ENCODE measurements at regions not wholly inside any gene's neighbourhood (a gene's known extent, or its start where the extent isn't known, plus 50 kb on each side); places are given as distances from the start of the nearest gene placed in this dataset.
"Not testable (repeated sequence)": the region's sequence is repeated elsewhere in the genome, so short reads cannot be mapped to it uniquely, and the experiment has no call there.

DNA sequence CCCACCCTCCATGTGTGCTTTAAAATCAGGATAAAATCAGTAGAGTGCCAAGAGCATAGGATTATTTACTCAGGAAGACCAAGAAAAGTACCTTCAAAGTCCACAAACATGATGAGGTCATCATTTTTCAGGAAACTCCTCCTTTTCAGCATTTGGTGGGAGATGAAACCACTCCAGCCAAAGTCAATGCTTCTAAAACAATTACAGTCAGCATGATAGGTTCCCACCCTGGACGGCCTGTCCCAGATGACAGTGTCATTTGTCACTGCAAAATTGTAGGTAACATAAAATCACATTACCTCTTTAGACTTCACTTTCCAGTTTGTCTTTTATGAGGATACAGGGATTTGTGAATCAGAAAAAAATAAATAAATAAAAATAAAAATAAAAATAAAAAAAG is 638.0 kb downstream of the SPATA31A6 start:
- not testable (repeated sequence) for DNase-seq (ENCODE audit: low read depth); H3K4me3 ChIP-seq (ENCODE audit: low read depth, low read length); H3K27me3 ChIP-seq (ENCODE audit: control insufficient read depth, insufficient read depth, low read length); FAIRE-seq; H3K36me3 ChIP-seq (ENCODE audit: control insufficient read depth, insufficient read depth, low read length)

DNA sequence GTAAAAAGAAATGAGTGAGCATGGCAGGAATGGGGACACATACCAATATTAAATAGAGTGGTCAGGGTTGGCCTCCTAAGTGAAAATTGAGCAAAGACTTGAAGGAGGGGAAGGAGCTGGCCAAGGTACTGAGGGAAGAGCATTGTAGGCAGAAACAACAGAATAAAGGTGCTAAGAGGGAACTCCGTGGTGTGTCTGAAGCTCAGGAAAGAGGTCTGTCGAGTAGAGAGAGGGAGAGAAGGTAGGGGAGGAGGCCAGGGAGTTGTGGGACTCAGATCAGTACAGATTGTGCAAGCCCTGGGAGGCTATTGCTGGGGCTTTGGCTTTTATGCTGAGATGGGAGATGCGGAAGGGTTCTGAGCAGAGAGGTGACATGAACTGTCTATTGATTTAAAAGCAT is 664.7 kb downstream of the SPATA31A6 start:
- H3K27me3 ChIP-seq (ENCODE audit: control insufficient read depth, insufficient read depth, low read length); H3K36me3 ChIP-seq (ENCODE audit: control insufficient read depth, insufficient read depth, low read length); H3K4me3 ChIP-seq (ENCODE audit: low read depth, low read length); DNase-seq (ENCODE audit: low read depth); FAIRE-seq: not testable (repeated sequence)

DNA sequence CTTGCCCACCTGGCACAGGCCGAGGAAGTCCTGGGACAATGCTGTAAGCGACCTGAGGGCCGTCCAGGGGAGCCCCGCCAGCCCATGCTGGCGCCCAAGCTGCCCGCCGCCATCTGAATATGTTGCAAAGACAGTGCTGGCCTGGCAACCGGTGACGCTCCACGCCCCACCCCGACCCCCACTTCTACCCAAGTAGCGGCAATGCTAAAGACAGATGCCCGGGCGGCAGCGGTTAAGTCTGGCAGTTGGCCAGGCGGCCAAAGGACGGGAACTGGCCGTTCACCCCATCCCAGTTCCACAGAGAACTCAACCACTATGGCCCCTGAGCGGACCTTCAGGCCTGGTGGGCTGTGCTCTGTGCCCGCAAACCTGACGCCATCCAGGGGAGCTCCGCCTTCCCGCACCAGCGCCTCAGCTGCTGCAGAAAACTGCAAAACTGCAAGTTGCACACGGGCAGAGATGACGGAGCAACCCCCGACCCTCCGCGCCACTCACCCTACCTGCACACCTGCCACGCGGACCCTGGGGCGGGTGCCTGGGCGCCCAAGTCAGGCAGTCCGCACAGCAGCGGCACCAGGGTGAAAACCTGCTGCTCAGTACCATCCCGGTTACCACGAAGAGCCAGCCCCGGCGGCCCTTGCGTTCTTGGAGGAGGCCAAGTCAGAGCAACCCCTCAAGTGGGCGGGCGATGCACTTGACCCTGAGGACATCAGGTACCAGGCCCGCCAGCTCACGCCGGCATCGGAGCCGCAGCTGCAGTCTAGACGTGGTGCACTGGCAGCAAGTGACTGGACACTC is 667.6 kb downstream of the SPATA31A6 start:
- H3K27me3 ChIP-seq (ENCODE audit: control insufficient read depth, insufficient read depth, low read length); H3K36me3 ChIP-seq (ENCODE audit: control insufficient read depth, insufficient read depth, low read length); DNase-seq (ENCODE audit: low read depth); FAIRE-seq; H3K4me3 ChIP-seq (ENCODE audit: low read depth, low read length): not testable (repeated sequence)

DNA sequence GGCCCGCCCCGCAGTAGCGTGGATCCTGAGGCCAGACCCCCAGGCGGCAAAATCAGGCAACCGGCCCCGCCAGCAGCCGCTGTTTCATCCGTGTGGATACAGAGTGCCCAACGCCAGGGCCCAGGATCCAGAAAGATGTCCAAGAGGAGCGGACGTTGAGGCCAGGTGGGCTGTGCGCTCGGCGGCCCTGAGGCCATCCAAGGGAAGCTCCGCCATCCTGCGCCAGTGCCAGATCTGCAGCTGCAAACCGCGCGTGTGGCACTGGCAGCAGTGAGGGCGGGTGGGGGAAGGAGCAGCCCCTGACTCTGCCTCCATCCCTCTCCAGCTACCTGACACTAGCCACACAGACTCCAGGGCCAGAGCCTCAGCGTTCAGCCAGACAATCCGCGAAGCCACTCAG is 668.2 kb downstream of the SPATA31A6 start:
- DNase-seq (ENCODE audit: low read depth); H3K36me3 ChIP-seq (ENCODE audit: control insufficient read depth, insufficient read depth, low read length); FAIRE-seq; H3K27me3 ChIP-seq (ENCODE audit: control insufficient read depth, insufficient read depth, low read length); H3K4me3 ChIP-seq (ENCODE audit: low read depth, low read length): not testable (repeated sequence)

DNA sequence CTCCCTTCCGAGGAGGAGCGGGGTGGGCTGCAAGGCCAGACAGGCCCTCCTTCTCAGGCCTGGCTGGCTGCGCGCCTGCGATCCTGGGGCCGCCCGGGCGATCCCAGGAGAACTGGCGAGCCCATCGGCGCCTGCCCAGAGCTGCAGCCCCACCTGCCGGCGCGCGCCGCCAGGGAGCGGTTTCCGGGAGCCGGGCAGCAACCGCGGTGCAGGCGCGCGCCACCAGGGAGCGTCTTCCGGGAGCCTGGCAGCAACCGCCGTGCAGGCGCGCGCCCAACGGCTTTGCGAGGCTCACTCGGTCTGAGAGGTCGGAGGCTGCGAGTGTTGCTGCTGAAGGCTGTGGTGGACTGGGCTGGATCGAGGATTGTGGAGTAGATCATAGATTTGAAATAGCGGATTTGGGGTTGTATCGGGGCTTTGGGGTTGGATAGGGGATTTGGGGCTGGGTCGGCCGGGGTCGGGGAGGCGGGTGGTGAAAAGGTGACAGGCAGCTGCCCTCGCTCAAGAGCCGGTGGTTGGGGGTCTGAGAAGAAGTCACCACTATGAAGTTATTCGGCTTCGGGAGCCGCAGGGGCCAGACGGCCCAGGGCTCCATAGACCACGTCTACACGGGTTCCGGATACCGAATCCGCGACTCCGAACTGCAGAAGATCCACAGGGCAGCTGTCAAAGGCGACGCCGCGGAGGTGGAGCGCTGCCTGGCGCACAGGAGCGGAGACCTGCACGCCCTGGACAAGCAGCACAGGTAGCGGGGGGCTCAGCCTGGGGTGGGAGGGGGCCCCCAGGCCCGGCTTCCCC is 668.9 kb downstream of the SPATA31A6 start:
- not testable (repeated sequence) for H3K36me3 ChIP-seq (ENCODE audit: control insufficient read depth, insufficient read depth, low read length); H3K4me3 ChIP-seq (ENCODE audit: low read depth, low read length); H3K27me3 ChIP-seq (ENCODE audit: control insufficient read depth, insufficient read depth, low read length); FAIRE-seq
- peak; percentile 19 for DNase-seq (ENCODE audit: low read depth)
- TF ChIP-seq, protein P1, sequence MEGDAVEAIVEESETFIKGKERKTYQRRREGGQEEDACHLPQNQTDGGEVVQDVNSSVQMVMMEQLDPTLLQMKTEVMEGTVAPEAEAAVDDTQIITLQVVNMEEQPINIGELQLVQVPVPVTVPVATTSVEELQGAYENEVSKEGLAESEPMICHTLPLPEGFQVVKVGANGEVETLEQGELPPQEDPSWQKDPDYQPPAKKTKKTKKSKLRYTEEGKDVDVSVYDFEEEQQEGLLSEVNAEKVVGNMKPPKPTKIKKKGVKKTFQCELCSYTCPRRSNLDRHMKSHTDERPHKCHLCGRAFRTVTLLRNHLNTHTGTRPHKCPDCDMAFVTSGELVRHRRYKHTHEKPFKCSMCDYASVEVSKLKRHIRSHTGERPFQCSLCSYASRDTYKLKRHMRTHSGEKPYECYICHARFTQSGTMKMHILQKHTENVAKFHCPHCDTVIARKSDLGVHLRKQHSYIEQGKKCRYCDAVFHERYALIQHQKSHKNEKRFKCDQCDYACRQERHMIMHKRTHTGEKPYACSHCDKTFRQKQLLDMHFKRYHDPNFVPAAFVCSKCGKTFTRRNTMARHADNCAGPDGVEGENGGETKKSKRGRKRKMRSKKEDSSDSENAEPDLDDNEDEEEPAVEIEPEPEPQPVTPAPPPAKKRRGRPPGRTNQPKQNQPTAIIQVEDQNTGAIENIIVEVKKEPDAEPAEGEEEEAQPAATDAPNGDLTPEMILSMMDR (IDR thresholded peaks at IDR 0.05; ENCODE audit: insufficient read depth, low read length, severe bottlenecking) = peak; percentile 22

DNA sequence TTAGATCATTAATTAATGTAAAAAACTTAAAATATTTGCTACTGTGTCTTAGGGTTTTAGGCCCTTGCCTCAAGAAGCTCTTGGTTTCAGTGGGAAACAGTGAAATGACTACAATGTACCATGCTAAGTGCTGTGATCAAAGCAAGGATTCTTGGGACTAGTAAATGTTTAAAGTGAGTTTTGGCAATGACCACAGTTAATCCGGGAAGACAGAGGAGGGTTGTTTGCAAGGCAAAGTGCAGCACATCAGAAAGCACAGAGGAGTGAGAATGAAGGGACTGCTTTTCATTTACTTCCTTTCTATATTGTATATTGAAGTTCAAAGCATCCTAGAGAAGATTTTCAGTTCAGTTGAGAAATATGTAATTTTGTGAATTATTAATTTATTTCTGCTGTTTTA is 676.7 kb downstream of the SPATA31A6 start:
- H3K36me3 ChIP-seq (ENCODE audit: control insufficient read depth, insufficient read depth, low read length); H3K27me3 ChIP-seq (ENCODE audit: control insufficient read depth, insufficient read depth, low read length); DNase-seq (ENCODE audit: low read depth); H3K4me3 ChIP-seq (ENCODE audit: low read depth, low read length); FAIRE-seq: not testable (repeated sequence)

DNA sequence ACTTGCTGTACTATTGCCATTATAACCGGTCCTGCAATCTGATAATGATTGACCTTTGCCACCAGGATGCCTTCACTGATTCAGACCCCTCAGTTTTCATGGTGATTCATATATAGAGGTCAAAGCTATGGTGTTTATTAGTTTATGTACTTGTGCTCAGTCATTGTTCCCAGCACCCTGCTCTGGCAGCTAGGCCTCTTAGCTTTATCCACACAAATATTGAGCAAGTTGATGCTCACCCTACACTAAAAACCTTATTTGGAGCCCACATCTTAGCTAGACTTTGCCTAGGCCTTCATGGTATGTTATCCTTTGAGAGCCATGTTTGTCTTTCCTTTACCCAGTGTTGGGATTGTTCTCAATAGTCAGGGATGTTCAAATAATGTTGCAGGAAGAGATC is 679.0 kb downstream of the SPATA31A6 start:
- H3K36me3 ChIP-seq (ENCODE audit: control insufficient read depth, insufficient read depth, low read length); DNase-seq (ENCODE audit: low read depth); H3K27me3 ChIP-seq (ENCODE audit: control insufficient read depth, insufficient read depth, low read length); FAIRE-seq; H3K4me3 ChIP-seq (ENCODE audit: low read depth, low read length): not testable (repeated sequence)

Measured in bronchial epithelial cell (primary cell).